ENCODE measurements at regions not wholly inside any gene's neighbourhood (a gene's known extent, or its start where the extent isn't known, plus 50 kb on each side); places are given as distances from the start of the nearest gene placed in this dataset.

- in situ Hi-C loops (cut with HindIII; ENCODE audit: low pct_ligation_motif_present, low sequenced_read_pairs), result no loop called here
- Histone ChIP-seq H3K4me3 (ENCODE audit: low read depth, low read length) (no peak overlapping the region), H3K36me3 (replicated peaks) (no peaks in the 10 kb centered on the region), H3K27me3 (replicated peaks) (no peaks in the 10 kb centered on the region), H3K27ac (no peak overlapping the region)
- no peak for DNase-seq
- TF ChIP-seq CTCF (IDR thresholded peaks at IDR 0.05; ENCODE audit: low read depth, low read length, missing control alignments), result no peak
Observed at GRCh38 chr17:27400991-27401390, 55.3 kb upstream of the KSR1 start.

- no peak overlapping the region for H3K27ac ChIP-seq
- in situ Hi-C loops (cut with HindIII; ENCODE audit: low pct_ligation_motif_present, low sequenced_read_pairs), result no loop called here
- H3K36me3 ChIP-seq (replicated peaks), result no peaks in the 10 kb centered on the region
- TF ChIP-seq CTCF (IDR thresholded peaks at IDR 0.05; ENCODE audit: low read depth, low read length, missing control alignments), result no peak
- DNase-seq, result no peak
- no peaks in the 10 kb centered on the region for H3K27me3 ChIP-seq (replicated peaks)
- no peak overlapping the region for H3K4me3 ChIP-seq (ENCODE audit: low read depth, low read length)
Observed at GRCh38 chr17:27402943-27403342, 53.3 kb upstream of the KSR1 start.

GRCh38 chr17:27403480-27404005, 52.7 kb upstream of the KSR1 start:
- DNase-seq, result no peak
- H3K27ac ChIP-seq, result no peak overlapping the region
- no peaks in the 10 kb centered on the region for H3K27me3 ChIP-seq (replicated peaks)
- in situ Hi-C loops (cut with HindIII; ENCODE audit: low pct_ligation_motif_present, low sequenced_read_pairs), result no loop called here
- H3K36me3 ChIP-seq (replicated peaks), result no peaks in the 10 kb centered on the region
- no peak overlapping the region for H3K4me3 ChIP-seq (ENCODE audit: low read depth, low read length)
- no peak for TF ChIP-seq CTCF (IDR thresholded peaks at IDR 0.05; ENCODE audit: low read depth, low read length, missing control alignments)

GRCh38 chr17:27404676-27405075, 51.6 kb upstream of the KSR1 start:
- Histone ChIP-seq H3K36me3 (replicated peaks) (no peaks in the 10 kb centered on the region), H3K27me3 (replicated peaks) (no peaks in the 10 kb centered on the region)
- in situ Hi-C loops (cut with HindIII; ENCODE audit: low pct_ligation_motif_present, low sequenced_read_pairs), result no loop called here

More at GRCh38 chr17:27404676-27405075, 51.6 kb upstream of the KSR1 start:
- no peak for DNase-seq
- TF ChIP-seq CTCF (IDR thresholded peaks at IDR 0.05; ENCODE audit: low read depth, low read length, missing control alignments), result no peak
- Histone ChIP-seq H3K27ac (no peak overlapping the region), H3K4me3 (ENCODE audit: low read depth, low read length) (no peak overlapping the region)

Measured in brain microvascular endothelial cell (primary cell).